IPS-NIHi7 (cell line): ENCODE measurements at regions not wholly inside any gene's neighbourhood (a gene's known extent, or its start where the extent isn't known, plus 50 kb on each side); places are given as distances from the start of the nearest gene placed in this dataset.

Experiments used
- DNase-seq: peaks from one replicate; pipeline ENCODE4 v3.0.0; 2012; ENCODE audit warnings: mixed read lengths; ENCODE audit errors: extremely low spot score

- peak; percentile 28 for DNase-seq
Observed at GRCh38 chr18:66749030-66749429, 145.1 kb upstream of the CDH19 start.

- DNase-seq, result no peak
Observed at GRCh38 chr18:66742832-66743231, 138.9 kb upstream of the CDH19 start.

- no peak for DNase-seq
Observed at GRCh38 chr18:66735933-66736332, 132.0 kb upstream of the CDH19 start.

GRCh38 chr18:66734451-66734850 lies 130.6 kb upstream of the CDH19 start:
- DNase-seq, result no peak

DNA sequence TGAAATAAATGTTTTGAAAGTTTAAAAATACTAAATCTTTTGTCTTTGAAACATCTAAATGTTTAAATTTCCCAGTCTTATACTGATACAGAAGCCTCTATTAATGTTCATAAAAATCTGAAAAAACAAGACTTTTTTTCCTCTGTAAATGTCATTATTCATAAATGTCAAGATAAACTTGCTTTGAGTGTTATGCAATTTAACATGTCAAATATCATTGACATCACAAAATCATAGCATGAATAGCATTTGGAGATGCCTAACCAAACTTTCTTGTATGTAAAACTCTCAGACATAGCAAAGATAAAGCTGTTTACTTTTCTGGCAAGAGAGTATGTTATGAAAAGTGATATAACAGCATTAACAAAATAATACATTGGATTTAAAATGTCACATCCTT lies 128.0 kb upstream of the CDH19 start:
- DNase-seq, result no peak

DNA sequence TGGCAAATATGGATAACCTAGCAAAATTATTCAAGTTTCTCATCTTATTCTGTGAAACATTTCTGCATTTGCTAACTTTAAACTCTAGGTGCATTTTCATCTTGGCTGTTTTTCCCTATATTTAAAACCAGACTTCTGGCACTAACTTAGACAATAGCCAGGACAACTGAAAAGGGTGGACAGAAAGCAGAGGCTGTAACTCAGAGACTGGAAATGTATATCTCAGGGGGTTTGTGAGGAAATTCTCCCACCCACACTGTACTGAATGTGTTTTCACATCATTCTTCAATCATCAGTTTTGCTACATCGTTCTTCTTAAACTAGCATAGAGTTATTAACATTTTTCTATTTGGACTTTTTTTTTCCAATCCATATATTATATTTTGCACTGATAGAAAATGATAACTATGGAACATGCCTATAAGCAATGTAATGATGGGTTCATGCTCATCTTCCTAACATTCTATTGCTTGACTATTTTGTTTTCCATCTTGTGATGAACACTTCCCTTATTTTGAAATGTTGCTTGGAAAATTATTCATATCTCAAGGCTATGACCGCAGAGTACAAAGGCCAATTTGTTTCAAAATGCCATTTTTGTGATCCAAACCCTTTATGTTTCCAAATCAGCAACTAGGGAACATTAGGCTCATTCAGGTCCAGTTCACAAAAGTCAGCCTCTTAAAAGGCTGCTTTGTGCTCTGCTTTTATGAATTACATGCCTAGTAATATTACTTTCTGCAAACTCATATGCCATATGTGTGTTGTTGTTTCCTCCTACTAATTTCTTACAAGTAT lies 125.8 kb upstream of the CDH19 start:
- DNase-seq, result no peak

DNA sequence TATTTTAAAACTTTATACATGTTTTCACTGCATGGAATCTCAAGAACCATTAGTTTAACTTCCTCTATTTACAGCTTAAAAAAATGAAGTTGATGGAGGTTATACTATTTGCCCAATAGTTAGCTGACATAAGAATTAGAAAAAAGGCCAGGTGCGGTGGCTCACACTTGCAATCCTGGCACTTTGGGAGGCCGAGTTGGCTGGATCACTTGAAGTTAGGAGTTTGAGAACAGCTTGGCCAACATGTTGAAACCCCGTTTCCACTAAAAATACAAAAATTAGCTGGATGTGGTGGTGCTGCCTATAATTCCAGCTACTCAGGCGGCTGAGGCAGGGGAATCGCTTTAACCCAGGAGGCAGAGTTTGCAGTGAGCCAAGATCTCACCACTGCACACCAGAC lies 125.1 kb upstream of the CDH19 start:
- DNase-seq, result no peak

GRCh38 chr18:66727991-66728390 lies 124.1 kb upstream of the CDH19 start:
- no peak for DNase-seq

- DNase-seq, result no peak
Observed at GRCh38 chr18:66724664-66725356, 120.9 kb upstream of the CDH19 start.

GRCh38 chr18:66722671-66723070 lies 118.8 kb upstream of the CDH19 start:
- no peak for DNase-seq

- DNase-seq, result no peak
Observed at GRCh38 chr18:66708646-66709045, 104.8 kb upstream of the CDH19 start.

DNA sequence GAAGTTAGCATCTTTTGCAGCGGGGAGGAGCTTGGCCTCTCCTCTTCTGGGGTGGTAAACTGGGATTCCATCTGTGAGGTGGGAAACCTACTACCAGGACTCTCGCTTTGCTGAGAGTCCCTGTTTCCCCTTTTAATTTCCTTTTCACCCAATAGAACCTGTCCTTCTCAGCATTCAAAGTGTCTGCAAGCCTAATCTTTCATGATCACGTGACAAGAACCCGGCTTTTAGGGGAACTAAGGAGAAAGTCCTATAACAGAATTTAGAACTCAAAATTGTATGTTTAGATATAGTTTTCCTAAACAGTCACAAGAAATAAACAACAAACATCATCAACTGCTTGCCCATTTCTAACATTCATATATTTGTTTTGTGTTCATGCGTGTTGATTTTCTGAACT lies 103.6 kb upstream of the CDH19 start:
- no peak for DNase-seq

GRCh38 chr18:66695281-66695680 lies 91.4 kb upstream of the CDH19 start:
- DNase-seq, result no peak

- no peak for DNase-seq
Observed at GRCh38 chr18:66694852-66695251, 91.0 kb upstream of the CDH19 start.

- no peak for DNase-seq
Observed at GRCh38 chr18:66687635-66688034, 83.7 kb upstream of the CDH19 start.

- no peak for DNase-seq
Observed at GRCh38 chr18:66682855-66683322, 79.0 kb upstream of the CDH19 start.

DNA sequence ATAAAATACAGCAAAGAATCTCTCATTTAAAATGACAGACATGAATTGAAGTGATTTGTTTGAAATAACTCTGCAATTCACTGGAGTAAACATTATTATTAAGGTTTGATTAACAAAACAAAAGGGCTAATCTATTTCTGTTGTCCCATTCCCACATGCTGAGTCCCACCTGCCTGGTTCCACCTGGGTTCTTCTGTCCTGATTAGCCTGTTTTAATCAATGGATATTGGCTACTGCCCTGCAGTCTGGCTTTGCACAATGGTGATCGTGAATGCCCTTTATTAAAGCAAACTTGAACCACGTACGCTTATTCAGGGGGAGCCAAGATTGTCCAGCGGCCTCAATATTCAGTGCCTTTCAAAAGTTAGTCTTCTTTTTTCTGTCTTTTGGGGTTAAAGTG lies 72.8 kb upstream of the CDH19 start:
- DNase-seq, result no peak

DNA sequence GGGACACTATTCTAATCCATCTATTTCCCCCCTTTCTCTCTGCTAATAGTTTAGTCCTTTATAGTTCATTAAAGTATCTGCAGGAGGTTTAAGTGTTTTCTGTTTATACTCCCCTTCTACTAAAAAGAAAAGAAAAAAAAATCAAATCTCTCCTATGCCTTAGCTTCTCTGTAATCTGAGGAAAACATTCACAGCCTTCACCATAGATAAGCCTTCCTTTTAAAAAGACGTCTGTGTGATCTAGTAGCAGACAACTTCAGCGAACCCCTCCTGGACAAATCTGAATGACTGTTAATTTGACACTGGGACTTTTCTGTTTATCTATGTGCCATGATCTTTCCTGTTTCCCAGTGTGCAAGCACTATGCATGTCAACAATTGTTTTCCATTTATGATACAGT lies 70.4 kb upstream of the CDH19 start:
- no peak for DNase-seq

DNA sequence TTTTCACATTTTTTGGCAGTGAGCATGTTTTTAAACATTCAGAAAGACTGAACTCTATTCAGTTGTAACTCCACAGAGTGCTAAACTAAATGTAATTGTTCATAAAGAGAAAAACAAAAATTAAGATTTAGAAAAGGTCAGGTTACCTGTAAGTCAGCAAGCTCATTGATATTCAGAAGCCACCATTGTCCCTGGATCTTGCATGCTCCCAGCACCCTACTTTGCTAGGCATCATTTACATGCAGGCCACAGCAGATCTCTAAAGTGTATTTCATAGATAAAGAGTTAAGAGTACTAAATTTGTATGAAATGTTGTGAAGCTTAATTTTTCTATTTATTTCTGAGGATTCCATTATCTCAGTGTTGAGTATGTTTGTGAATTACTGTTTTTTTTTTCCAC lies 64.8 kb upstream of the CDH19 start:
- no peak for DNase-seq

- no peak for DNase-seq
Observed at GRCh38 chr18:66662632-66663031, 58.7 kb upstream of the CDH19 start.

GRCh38 chr18:66655407-66655806 lies 51.5 kb upstream of the CDH19 start:
- DNase-seq, result no peak
